Effector memory CD8-positive, alpha-beta T cell (primary cell): ENCODE measurements at regions not wholly inside any gene's neighbourhood (a gene's known extent, or its start where the extent isn't known, plus 50 kb on each side); places are given as distances from the start of the nearest gene placed in this dataset.
"Not testable (repeated sequence)": the region's sequence is repeated elsewhere in the genome, so short reads cannot be mapped to it uniquely, and the experiment has no call there.

Experiments used
- ATAC-seq: fragments of 150-1000 bp; cut with Tn5 transposase; replicated peaks from 2 replicates; pipeline ENCODE4 v1.10.0; 2021; ENCODE audit warnings: mild to moderate bottlenecking, moderate library complexity
- DNase-seq, 3 experiments: peaks; one replicate each; pipeline ENCODE4 v3.0.0; 2021
- H3K27ac Mint-ChIP-seq, 2 donors: one replicate each; pipeline ENCODE4 v1.8.0; 2022; ENCODE audit warnings: mild to moderate bottlenecking in 2 of 2, mixed read lengths in 2 of 2, moderate library complexity in 2 of 2
- H3K27me3 Mint-ChIP-seq, 2 donors: one replicate each; pipeline ENCODE4 v1.8.0; 2022; ENCODE audit warnings: mixed read lengths in 2 of 2
- H3K36me3 Mint-ChIP-seq: one replicate; pipeline ENCODE4 v1.8.0; 2022; ENCODE audit warnings: mild to moderate bottlenecking, moderate library complexity, mixed read lengths; ENCODE audit not compliant: insufficient read depth
- H3K4me1 Mint-ChIP-seq, 2 donors: one replicate each; pipeline ENCODE4 v1.8.0; 2022; ENCODE audit warnings: low read depth in 2 of 2, mixed read lengths in 2 of 2
- H3K4me3 Mint-ChIP-seq, 2 donors: one replicate each; pipeline ENCODE4 v1.8.0; 2022; ENCODE audit warnings: mild to moderate bottlenecking in 2 of 2, mixed read lengths in 2 of 2, moderate library complexity in 2 of 2
- H3K9me3 Mint-ChIP-seq, 2 donors: one replicate each; pipeline ENCODE4 v1.8.0; 2022; ENCODE audit warnings: mixed read lengths in 2 of 2

- no peaks in the 10 kb centered on the region for H3K9me3 Mint-ChIP-seq
- H3K27ac Mint-ChIP-seq = no peak overlapping the region
Measured at GRCh38 chr10:44126291-44126717, 258.6 kb downstream of the CXCL12 start.

DNA sequence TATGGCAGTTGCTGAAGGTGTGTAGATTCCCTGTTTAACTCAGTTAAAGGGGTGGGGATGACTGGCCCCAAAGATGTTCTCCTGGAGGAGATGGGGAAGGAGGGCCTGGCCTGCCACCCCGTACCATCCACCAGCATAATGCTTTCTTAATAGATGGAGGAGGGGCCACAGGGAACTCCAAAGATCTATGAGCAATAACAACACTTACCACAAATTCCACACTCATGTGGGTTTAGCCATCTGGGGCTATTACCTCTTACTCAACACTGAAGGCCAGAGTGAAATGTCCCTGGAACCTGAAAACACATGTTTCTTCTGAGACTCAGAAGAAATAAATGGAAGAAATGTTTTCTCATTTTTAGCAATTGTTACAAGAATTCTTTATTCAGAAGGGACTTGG lies 259.0 kb downstream of the CXCL12 start:
- Mint-ChIP-seq H3K4me3 (no peak overlapping the region), H3K4me1 (no peaks in the 10 kb centered on the region), H3K36me3 (no peaks in the 10 kb centered on the region), H3K9me3 (no peaks in the 10 kb centered on the region), H3K27me3 (peaks cover 28 to 35% of the 10 kb centered on the region in 2 donors), H3K27ac (no peak overlapping the region)
- DNase-seq = no peak
- ATAC-seq = no peak

More at GRCh38 chr10:44126291-44126717, 258.6 kb downstream of the CXCL12 start:
- ATAC-seq (no peak), DNase-seq (no peak)
- Mint-ChIP-seq H3K27me3 (peaks cover 28 to 35% of the 10 kb centered on the region in 2 donors), H3K4me1 (no peaks in the 10 kb centered on the region), H3K4me3 (no peak overlapping the region), H3K36me3 (no peaks in the 10 kb centered on the region)

GRCh38 chr10:44118500-44118899 lies 266.4 kb downstream of the CXCL12 start:
- DNase-seq = no peak
- Mint-ChIP-seq H3K36me3 (no peaks in the 10 kb centered on the region), H3K27me3 (peaks cover 35 to 59% of the 10 kb centered on the region in 2 donors), H3K9me3 (no peaks in the 10 kb centered on the region), H3K4me3 (no peak overlapping the region), H3K27ac (no peak overlapping the region), H3K4me1 (no peaks in the 10 kb centered on the region)
- ATAC-seq = no peak

DNA sequence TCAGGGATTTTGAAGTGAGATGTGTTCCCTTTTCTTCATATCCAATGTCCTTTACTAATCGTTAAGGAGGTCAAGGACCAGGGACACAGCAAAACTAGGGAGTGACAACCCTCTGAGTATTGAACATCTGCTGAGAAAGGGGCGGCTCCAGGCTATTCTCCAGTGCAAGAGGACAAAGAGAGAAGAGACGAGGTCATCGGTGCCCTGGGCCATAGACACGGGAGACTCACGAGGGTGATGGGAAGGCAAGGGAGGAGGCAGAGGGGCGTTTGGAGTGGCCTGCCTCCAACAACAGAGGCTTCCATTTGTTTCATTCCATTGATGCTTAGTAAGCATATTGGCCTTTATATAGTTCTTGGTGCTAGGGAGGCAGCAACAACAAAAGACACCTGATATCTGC lies 268.4 kb downstream of the CXCL12 start:
- Mint-ChIP-seq H3K27ac (no peak overlapping the region), H3K36me3 (no peaks in the 10 kb centered on the region), H3K27me3 (peaks cover 37 to 68% of the 10 kb centered on the region in 2 donors), H3K4me3 (no peak overlapping the region), H3K9me3 (no peaks in the 10 kb centered on the region), H3K4me1 (no peaks in the 10 kb centered on the region)
- ATAC-seq (no peak), DNase-seq (no peak)

- peaks cover 37 to 77% of the 10 kb centered on the region in 2 donors for H3K27me3 Mint-ChIP-seq
- H3K27ac Mint-ChIP-seq = no peak overlapping the region
- DNase-seq = no peak
- no peak for ATAC-seq
- H3K9me3 Mint-ChIP-seq = no peaks in the 10 kb centered on the region
- no peak overlapping the region for H3K4me3 Mint-ChIP-seq
- H3K4me1 Mint-ChIP-seq = no peaks in the 10 kb centered on the region
- H3K36me3 Mint-ChIP-seq = no peaks in the 10 kb centered on the region
Measured at GRCh38 chr10:44115516-44115915, 269.4 kb downstream of the CXCL12 start.

DNA sequence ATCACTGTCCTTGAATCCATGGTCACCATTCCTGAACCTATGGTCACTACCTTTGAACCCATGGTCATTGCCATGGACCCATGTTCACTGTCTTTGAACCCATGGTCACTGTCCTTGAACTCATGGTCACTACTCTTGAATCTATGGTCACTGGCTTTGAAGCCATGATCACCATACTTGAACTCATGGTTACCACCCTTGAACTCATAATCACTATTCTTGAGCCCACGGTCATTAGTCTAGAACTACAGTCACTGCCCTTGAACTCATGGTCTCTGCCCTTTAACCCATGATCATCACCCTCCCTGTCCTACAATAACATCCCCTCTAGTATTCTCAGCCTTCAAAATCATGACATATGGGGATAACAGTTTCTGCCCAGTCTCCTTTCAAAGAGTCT lies 270.5 kb downstream of the CXCL12 start:
- Mint-ChIP-seq H3K4me1 (no peaks in the 10 kb centered on the region), H3K27ac (no peak overlapping the region), H3K4me3 (no peak overlapping the region), H3K36me3 (no peaks in the 10 kb centered on the region), H3K27me3 (peaks cover 40 to 77% of the 10 kb centered on the region in 2 donors), H3K9me3 (peaks cover 0 to 3% of the 10 kb centered on the region in 2 donors)
- no peak for DNase-seq
- no peak for ATAC-seq

- H3K4me1 Mint-ChIP-seq, ATAC-seq, DNase-seq, H3K4me3 Mint-ChIP-seq, H3K9me3 Mint-ChIP-seq, H3K36me3 Mint-ChIP-seq, H3K27ac Mint-ChIP-seq: not testable (repeated sequence)
- peaks cover 46 to 67% of the 10 kb centered on the region in 2 donors for H3K27me3 Mint-ChIP-seq
Measured at GRCh38 chr10:44112280-44112679, 272.6 kb downstream of the CXCL12 start.

GRCh38 chr10:44105696-44106095 lies 279.2 kb downstream of the CXCL12 start:
- no peak for ATAC-seq
- Mint-ChIP-seq H3K27ac (no peak overlapping the region), H3K9me3 (peaks cover 0 to 3% of the 10 kb centered on the region in 2 donors), H3K4me1 (no peaks in the 10 kb centered on the region), H3K27me3 (peaks cover 1 to 10% of the 10 kb centered on the region in 2 donors), H3K4me3 (no peak overlapping the region), H3K36me3 (no peaks in the 10 kb centered on the region)
- no peak for DNase-seq

DNA sequence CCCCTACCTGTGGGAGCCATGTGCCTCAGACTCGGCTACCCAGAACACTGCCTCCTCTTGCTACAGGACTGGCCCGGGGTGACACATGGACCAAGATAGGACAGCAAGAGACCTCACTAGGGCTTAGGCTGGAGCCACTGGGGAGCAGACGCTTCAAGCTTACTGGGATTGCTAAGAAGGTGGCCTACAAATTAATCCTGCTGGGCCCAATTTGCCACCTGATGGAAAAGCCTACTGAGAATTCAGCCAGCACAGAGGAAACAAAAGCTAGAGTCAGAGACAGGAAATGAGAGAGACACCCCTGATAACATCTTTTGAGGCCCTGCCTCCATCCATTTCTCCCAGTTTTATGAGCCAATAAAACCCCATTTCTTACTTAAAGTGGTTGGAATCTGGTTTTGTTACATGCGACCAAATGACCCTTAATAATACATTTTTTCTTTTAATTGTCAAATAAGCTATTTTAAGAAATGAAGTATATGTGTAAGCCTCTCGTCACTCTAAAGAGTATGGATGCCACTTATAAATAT lies 282.1 kb downstream of the CXCL12 start:
- Mint-ChIP-seq H3K4me1 (no peaks in the 10 kb centered on the region), H3K27me3 (no peaks in the 10 kb centered on the region), H3K36me3 (no peaks in the 10 kb centered on the region), H3K9me3 (no peaks in the 10 kb centered on the region), H3K4me3 (no peak overlapping the region), H3K27ac (no peak overlapping the region)
- no peak for DNase-seq
- ATAC-seq = no peak

DNA sequence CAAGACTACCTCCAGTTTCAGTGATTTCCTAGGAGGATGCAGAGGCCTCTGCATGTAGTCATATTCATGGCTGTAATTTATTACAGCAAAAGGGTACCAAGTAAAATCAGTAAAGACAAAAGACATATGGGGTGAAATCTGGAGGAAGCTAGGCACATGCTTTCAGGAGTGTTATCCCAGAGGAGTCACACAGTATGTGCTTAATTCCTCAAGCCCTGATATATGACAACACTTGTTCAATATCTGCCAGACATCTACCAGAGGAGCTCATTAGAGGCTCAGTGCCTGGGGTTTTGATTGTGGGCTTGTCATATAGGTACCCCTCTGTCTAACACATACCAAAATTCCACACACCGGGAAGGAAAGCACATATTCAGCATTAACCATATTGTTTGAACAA lies 283.8 kb downstream of the CXCL12 start:
- H3K4me3 Mint-ChIP-seq = no peak overlapping the region
- H3K27me3 Mint-ChIP-seq = no peaks in the 10 kb centered on the region
- no peaks in the 10 kb centered on the region for H3K36me3 Mint-ChIP-seq
- H3K9me3 Mint-ChIP-seq = no peaks in the 10 kb centered on the region
- ATAC-seq = no peak
- no peaks in the 10 kb centered on the region for H3K4me1 Mint-ChIP-seq
- H3K27ac Mint-ChIP-seq = no peak overlapping the region
- DNase-seq = no peak

- DNase-seq (no peak), ATAC-seq (no peak)
- Mint-ChIP-seq H3K36me3 (no peaks in the 10 kb centered on the region), H3K9me3 (peaks cover 0 to 2% of the 10 kb centered on the region in 2 donors), H3K4me3 (no peak overlapping the region), H3K27ac (no peak overlapping the region), H3K27me3 (no peaks in the 10 kb centered on the region), H3K4me1 (no peaks in the 10 kb centered on the region)
Measured at GRCh38 chr10:44099511-44099910, 285.4 kb downstream of the CXCL12 start.

DNA sequence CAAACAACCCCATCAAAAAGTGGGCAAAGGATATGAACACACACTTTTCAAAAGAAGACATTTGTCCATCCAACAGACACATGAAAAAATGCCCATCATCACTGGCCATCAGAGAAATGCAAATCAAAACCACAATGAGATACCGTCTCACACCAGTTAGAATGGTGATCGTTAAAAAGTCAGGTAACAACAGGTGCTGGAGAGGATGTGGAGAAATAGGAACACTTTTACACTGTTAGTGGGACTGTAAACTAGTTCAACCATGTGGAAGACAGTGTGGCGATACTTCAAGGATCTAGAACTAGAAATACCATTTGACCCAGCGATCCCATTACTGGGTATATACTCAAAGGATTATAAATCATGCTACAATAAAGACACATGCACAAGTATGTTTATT lies 288.7 kb downstream of the CXCL12 start:
- peaks cover 23 to 25% of the 10 kb centered on the region in 2 donors for H3K27me3 Mint-ChIP-seq
- H3K27ac Mint-ChIP-seq, H3K36me3 Mint-ChIP-seq, H3K4me1 Mint-ChIP-seq, H3K9me3 Mint-ChIP-seq, ATAC-seq, H3K4me3 Mint-ChIP-seq, DNase-seq: not testable (repeated sequence)

DNA sequence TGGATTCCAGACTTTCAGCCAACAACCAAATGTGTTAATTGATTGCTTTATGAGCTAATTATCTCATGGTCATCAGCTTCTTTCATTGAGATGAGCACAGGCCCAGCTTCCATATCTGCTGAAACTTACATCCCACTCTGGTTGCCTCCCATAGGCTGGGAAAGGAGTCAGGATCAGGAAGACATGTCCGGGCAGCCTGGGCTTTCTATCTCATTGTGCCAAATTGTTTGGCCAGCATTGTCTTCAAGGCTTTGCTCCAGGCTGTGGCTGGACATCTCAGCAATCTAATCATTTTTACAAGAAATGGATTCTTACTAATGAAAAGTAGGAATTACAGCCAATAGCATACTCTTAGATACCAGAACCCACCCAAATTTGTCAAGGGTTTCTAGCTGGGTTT lies 295.2 kb downstream of the CXCL12 start:
- H3K27me3 Mint-ChIP-seq = peaks cover 53 to 56% of the 10 kb centered on the region in 2 donors
- H3K36me3 Mint-ChIP-seq = no peaks in the 10 kb centered on the region

DNA sequence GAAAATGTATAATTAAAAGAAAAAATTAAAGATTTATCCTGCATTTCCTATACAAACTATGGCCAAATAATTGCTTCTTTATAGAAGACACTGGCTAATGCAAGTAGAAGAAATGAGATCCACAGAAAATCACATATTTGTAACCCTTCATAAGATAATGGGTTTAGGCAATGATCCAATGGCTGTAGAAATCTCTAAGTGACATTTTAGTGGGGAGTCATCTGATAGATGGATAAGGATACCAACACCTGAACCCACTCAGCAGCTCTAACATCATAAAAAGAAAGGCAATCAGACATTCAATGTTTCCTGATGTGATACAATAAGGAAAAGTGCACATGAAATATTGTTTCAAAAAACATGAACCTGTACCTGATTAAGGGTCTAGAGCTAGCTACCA lies 297.5 kb downstream of the CXCL12 start:
- no peak for ATAC-seq
- no peak for DNase-seq
- H3K27me3 Mint-ChIP-seq = peaks cover 36 to 42% of the 10 kb centered on the region in 2 donors
- no peaks in the 10 kb centered on the region for H3K4me1 Mint-ChIP-seq
- H3K4me3 Mint-ChIP-seq = no peak overlapping the region
- peaks cover 0 to 5% of the 10 kb centered on the region in 2 donors for H3K9me3 Mint-ChIP-seq
- H3K36me3 Mint-ChIP-seq = no peaks in the 10 kb centered on the region
- no peak overlapping the region for H3K27ac Mint-ChIP-seq

More for the DNA sequence above, 295.2 kb downstream of the CXCL12 start:
- ATAC-seq (no peak), DNase-seq (no peak)
- H3K27ac Mint-ChIP-seq = no peak overlapping the region
- peaks cover 0 to 5% of the 10 kb centered on the region in 2 donors for H3K9me3 Mint-ChIP-seq
- H3K4me1 Mint-ChIP-seq = no peaks in the 10 kb centered on the region
- H3K4me3 Mint-ChIP-seq = no peak overlapping the region
